ENCODE measurements at regions not wholly inside any gene's neighbourhood (a gene's known extent, or its start where the extent isn't known, plus 50 kb on each side); places are given as distances from the start of the nearest gene placed in this dataset.

- FAIRE-seq (no peak), DNase-seq (ENCODE audit: insufficient read length, low spot score) (no peak)
- TF ChIP-seq SPI1 (IDR thresholded peaks at IDR 0.05; ENCODE audit: low read depth, low read length) = no peak
- no peak for TF ChIP-seq POU2F2 (IDR thresholded peaks at IDR 0.05; ENCODE audit: low read depth, low read length)
- TF ChIP-seq POLR2AphosphoS5 (IDR thresholded peaks at IDR 0.05; ENCODE audit: low read depth, low read length) = no peak
These were observed 197.4 kb upstream of the POU3F2 start for GRCh38 chr6:98636941-98637340.

- DNase-seq (ENCODE audit: insufficient read length, low spot score) (no peak), FAIRE-seq (no peak)
- no peak for TF ChIP-seq TAF1 (IDR thresholded peaks at IDR 0.05; ENCODE audit: low read depth, low read length)
- no peak for TF ChIP-seq PAX5 (IDR thresholded peaks at IDR 0.05; ENCODE audit: insufficient read depth, low read length, severe bottlenecking)
- no peak for TF ChIP-seq POU2F2 (IDR thresholded peaks at IDR 0.05; ENCODE audit: low read depth, low read length)
- no peak for TF ChIP-seq POLR2A (IDR thresholded peaks at IDR 0.05; ENCODE audit: low read depth, low read length)
- TF ChIP-seq SPI1 (IDR thresholded peaks at IDR 0.05; ENCODE audit: low read depth, low read length) = no peak
- no peak for TF ChIP-seq POLR2AphosphoS5 (IDR thresholded peaks at IDR 0.05; ENCODE audit: low read depth, low read length)
These were observed 195.2 kb upstream of the POU3F2 start for GRCh38 chr6:98639089-98639635.

- FAIRE-seq = no peak
- DNase-seq (ENCODE audit: insufficient read length, low spot score) = no peak
- TF ChIP-seq TAF1 (IDR thresholded peaks at IDR 0.05; ENCODE audit: low read depth, low read length) = no peak
- no peak for TF ChIP-seq POLR2A (IDR thresholded peaks at IDR 0.05; ENCODE audit: low read depth, low read length)
- no peak for TF ChIP-seq POLR2AphosphoS5 (IDR thresholded peaks at IDR 0.05; ENCODE audit: low read depth, low read length)
- TF ChIP-seq PAX5 (IDR thresholded peaks at IDR 0.05; ENCODE audit: insufficient read depth, low read length, severe bottlenecking) = no peak
- no peak for TF ChIP-seq POU2F2 (IDR thresholded peaks at IDR 0.05; ENCODE audit: low read depth, low read length)
- TF ChIP-seq SPI1 (IDR thresholded peaks at IDR 0.05; ENCODE audit: low read depth, low read length) = no peak
These were observed 194.0 kb upstream of the POU3F2 start for GRCh38 chr6:98640366-98640765.

GRCh38 chr6:98641949-98642719 lies 192.2 kb upstream of the POU3F2 start:
- no peak for FAIRE-seq
- no peak for TF ChIP-seq POLR2AphosphoS5 (IDR thresholded peaks at IDR 0.05; ENCODE audit: low read depth, low read length)
- no peak for DNase-seq (ENCODE audit: insufficient read length, low spot score)

- DNase-seq (ENCODE audit: insufficient read length, low spot score) (no peak), FAIRE-seq (no peak)
- no peak for TF ChIP-seq POLR2AphosphoS5 (IDR thresholded peaks at IDR 0.05; ENCODE audit: low read depth, low read length)
These were observed 190.3 kb upstream of the POU3F2 start for GRCh38 chr6:98644063-98644462.

GRCh38 chr6:98648211-98648914 lies 186.0 kb upstream of the POU3F2 start:
- TF ChIP-seq TAF1 (IDR thresholded peaks at IDR 0.05; ENCODE audit: low read depth, low read length) = no peak
- no peak for TF ChIP-seq POLR2A (IDR thresholded peaks at IDR 0.05; ENCODE audit: low read depth, low read length)
- no peak for TF ChIP-seq POLR2AphosphoS5 (IDR thresholded peaks at IDR 0.05; ENCODE audit: low read depth, low read length)
- no peak for TF ChIP-seq SPI1 (IDR thresholded peaks at IDR 0.05; ENCODE audit: low read depth, low read length)
- TF ChIP-seq POU2F2 (IDR thresholded peaks at IDR 0.05; ENCODE audit: low read depth, low read length) = no peak
- no peak for TF ChIP-seq PAX5 (IDR thresholded peaks at IDR 0.05; ENCODE audit: insufficient read depth, low read length, severe bottlenecking)
- DNase-seq (ENCODE audit: insufficient read length, low spot score) (no peak), FAIRE-seq (no peak)

GRCh38 chr6:98650941-98651340 lies 183.4 kb upstream of the POU3F2 start:
- TF ChIP-seq SPI1 (IDR thresholded peaks at IDR 0.05; ENCODE audit: low read depth, low read length) (no peak), POLR2AphosphoS5 (IDR thresholded peaks at IDR 0.05; ENCODE audit: low read depth, low read length) (no peak), PAX5 (IDR thresholded peaks at IDR 0.05; ENCODE audit: insufficient read depth, low read length, severe bottlenecking) (no peak), TAF1 (IDR thresholded peaks at IDR 0.05; ENCODE audit: low read depth, low read length) (no peak)
- no peak for DNase-seq (ENCODE audit: insufficient read length, low spot score)
- no peak for FAIRE-seq

GRCh38 chr6:98653179-98653578 lies 181.2 kb upstream of the POU3F2 start:
- no peak for DNase-seq (ENCODE audit: insufficient read length, low spot score)
- TF ChIP-seq POLR2A (IDR thresholded peaks at IDR 0.05; ENCODE audit: low read depth, low read length) (no peak), POLR2AphosphoS5 (IDR thresholded peaks at IDR 0.05; ENCODE audit: low read depth, low read length) (no peak), PAX5 (IDR thresholded peaks at IDR 0.05; ENCODE audit: insufficient read depth, low read length, severe bottlenecking) (no peak), SPI1 (IDR thresholded peaks at IDR 0.05; ENCODE audit: low read depth, low read length) (no peak), TAF1 (IDR thresholded peaks at IDR 0.05; ENCODE audit: low read depth, low read length) (no peak), POU2F2 (IDR thresholded peaks at IDR 0.05; ENCODE audit: low read depth, low read length) (no peak)
- no peak for FAIRE-seq

- no peak for DNase-seq (ENCODE audit: insufficient read length, low spot score)
- no peak for FAIRE-seq
These were observed 176.6 kb upstream of the POU3F2 start for GRCh38 chr6:98657764-98658163.

GRCh38 chr6:98669371-98669770 lies 165.0 kb upstream of the POU3F2 start:
- no peak for TF ChIP-seq POLR2AphosphoS5 (IDR thresholded peaks at IDR 0.05; ENCODE audit: low read depth, low read length)
- no peak for TF ChIP-seq POU2F2 (IDR thresholded peaks at IDR 0.05; ENCODE audit: low read depth, low read length)
- TF ChIP-seq POLR2A (IDR thresholded peaks at IDR 0.05; ENCODE audit: low read depth, low read length) = no peak
- TF ChIP-seq SPI1 (IDR thresholded peaks at IDR 0.05; ENCODE audit: low read depth, low read length) = no peak
- no peak for TF ChIP-seq PAX5 (IDR thresholded peaks at IDR 0.05; ENCODE audit: insufficient read depth, low read length, severe bottlenecking)
- TF ChIP-seq TAF1 (IDR thresholded peaks at IDR 0.05; ENCODE audit: low read depth, low read length) = no peak
- no peak for FAIRE-seq
- DNase-seq (ENCODE audit: insufficient read length, low spot score) = no peak

More at GRCh38 chr6:98657764-98658163, 176.6 kb upstream of the POU3F2 start:
- no peak for TF ChIP-seq SPI1 (IDR thresholded peaks at IDR 0.05; ENCODE audit: low read depth, low read length)
- no peak for TF ChIP-seq TAF1 (IDR thresholded peaks at IDR 0.05; ENCODE audit: low read depth, low read length)
- no peak for TF ChIP-seq POLR2AphosphoS5 (IDR thresholded peaks at IDR 0.05; ENCODE audit: low read depth, low read length)
- no peak for TF ChIP-seq PAX5 (IDR thresholded peaks at IDR 0.05; ENCODE audit: insufficient read depth, low read length, severe bottlenecking)
- TF ChIP-seq POLR2A (IDR thresholded peaks at IDR 0.05; ENCODE audit: low read depth, low read length) = no peak
- TF ChIP-seq POU2F2 (IDR thresholded peaks at IDR 0.05; ENCODE audit: low read depth, low read length) = no peak
